ENCODE measurements at regions not wholly inside any gene's neighbourhood (a gene's known extent, or its start where the extent isn't known, plus 50 kb on each side); places are given as distances from the start of the nearest gene placed in this dataset.

DNA sequence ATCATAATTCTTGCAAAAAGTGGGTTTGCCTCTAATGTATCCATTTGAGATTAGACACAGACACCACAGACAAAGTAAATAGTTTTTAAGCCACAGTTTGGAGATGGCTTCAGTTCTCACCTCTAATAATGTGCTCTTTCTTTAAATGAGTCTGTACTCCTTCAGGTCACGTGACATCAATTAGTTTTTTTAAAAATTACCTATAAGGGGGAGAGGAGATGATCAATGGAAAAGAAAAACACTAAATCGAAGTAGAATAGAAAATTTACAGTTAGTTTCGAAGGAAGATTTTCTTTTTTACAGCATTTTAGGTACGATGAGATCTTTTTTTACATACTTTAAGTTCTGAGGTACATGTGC lies 849.2 kb downstream of the KCNMA1 start:
- TF ChIP-seq, protein P1, sequence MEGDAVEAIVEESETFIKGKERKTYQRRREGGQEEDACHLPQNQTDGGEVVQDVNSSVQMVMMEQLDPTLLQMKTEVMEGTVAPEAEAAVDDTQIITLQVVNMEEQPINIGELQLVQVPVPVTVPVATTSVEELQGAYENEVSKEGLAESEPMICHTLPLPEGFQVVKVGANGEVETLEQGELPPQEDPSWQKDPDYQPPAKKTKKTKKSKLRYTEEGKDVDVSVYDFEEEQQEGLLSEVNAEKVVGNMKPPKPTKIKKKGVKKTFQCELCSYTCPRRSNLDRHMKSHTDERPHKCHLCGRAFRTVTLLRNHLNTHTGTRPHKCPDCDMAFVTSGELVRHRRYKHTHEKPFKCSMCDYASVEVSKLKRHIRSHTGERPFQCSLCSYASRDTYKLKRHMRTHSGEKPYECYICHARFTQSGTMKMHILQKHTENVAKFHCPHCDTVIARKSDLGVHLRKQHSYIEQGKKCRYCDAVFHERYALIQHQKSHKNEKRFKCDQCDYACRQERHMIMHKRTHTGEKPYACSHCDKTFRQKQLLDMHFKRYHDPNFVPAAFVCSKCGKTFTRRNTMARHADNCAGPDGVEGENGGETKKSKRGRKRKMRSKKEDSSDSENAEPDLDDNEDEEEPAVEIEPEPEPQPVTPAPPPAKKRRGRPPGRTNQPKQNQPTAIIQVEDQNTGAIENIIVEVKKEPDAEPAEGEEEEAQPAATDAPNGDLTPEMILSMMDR (IDR thresholded peaks at IDR 0.05; ENCODE audit: low read depth, low read length, missing input control), result no peak
- TF ChIP-seq, protein P2, sequence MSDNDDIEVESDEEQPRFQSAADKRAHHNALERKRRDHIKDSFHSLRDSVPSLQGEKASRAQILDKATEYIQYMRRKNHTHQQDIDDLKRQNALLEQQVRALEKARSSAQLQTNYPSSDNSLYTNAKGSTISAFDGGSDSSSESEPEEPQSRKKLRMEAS (IDR thresholded peaks at IDR 0.05), result no peak
- TF ChIP-seq RAD21 (IDR thresholded peaks at IDR 0.05) (no peak), NR2F2 (IDR thresholded peaks at IDR 0.05) (no peak), YY1 (IDR thresholded peaks at IDR 0.05) (no peak), GABPA (IDR thresholded peaks at IDR 0.05 in 1 of 2, conservative IDR thresholded peaks at IDR 0.05 in 1 of 2) (no peak), FOXA1 (IDR thresholded peaks at IDR 0.05) (no peak), TAF1 (conservative IDR thresholded peaks at IDR 0.05) (no peak), RXRA (IDR thresholded peaks at IDR 0.05) (no peak)
- TF ChIP-seq, protein P3, sequence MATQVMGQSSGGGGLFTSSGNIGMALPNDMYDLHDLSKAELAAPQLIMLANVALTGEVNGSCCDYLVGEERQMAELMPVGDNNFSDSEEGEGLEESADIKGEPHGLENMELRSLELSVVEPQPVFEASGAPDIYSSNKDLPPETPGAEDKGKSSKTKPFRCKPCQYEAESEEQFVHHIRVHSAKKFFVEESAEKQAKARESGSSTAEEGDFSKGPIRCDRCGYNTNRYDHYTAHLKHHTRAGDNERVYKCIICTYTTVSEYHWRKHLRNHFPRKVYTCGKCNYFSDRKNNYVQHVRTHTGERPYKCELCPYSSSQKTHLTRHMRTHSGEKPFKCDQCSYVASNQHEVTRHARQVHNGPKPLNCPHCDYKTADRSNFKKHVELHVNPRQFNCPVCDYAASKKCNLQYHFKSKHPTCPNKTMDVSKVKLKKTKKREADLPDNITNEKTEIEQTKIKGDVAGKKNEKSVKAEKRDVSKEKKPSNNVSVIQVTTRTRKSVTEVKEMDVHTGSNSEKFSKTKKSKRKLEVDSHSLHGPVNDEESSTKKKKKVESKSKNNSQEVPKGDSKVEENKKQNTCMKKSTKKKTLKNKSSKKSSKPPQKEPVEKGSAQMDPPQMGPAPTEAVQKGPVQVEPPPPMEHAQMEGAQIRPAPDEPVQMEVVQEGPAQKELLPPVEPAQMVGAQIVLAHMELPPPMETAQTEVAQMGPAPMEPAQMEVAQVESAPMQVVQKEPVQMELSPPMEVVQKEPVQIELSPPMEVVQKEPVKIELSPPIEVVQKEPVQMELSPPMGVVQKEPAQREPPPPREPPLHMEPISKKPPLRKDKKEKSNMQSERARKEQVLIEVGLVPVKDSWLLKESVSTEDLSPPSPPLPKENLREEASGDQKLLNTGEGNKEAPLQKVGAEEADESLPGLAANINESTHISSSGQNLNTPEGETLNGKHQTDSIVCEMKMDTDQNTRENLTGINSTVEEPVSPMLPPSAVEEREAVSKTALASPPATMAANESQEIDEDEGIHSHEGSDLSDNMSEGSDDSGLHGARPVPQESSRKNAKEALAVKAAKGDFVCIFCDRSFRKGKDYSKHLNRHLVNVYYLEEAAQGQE (IDR thresholded peaks at IDR 0.05), result no peak
